ENCODE measurements at regions not wholly inside any gene's neighbourhood (a gene's known extent, or its start where the extent isn't known, plus 50 kb on each side); places are given as distances from the start of the nearest gene placed in this dataset.
"Not testable (repeated sequence)": the region's sequence is repeated elsewhere in the genome, so short reads cannot be mapped to it uniquely, and the experiment has no call there.

DNA sequence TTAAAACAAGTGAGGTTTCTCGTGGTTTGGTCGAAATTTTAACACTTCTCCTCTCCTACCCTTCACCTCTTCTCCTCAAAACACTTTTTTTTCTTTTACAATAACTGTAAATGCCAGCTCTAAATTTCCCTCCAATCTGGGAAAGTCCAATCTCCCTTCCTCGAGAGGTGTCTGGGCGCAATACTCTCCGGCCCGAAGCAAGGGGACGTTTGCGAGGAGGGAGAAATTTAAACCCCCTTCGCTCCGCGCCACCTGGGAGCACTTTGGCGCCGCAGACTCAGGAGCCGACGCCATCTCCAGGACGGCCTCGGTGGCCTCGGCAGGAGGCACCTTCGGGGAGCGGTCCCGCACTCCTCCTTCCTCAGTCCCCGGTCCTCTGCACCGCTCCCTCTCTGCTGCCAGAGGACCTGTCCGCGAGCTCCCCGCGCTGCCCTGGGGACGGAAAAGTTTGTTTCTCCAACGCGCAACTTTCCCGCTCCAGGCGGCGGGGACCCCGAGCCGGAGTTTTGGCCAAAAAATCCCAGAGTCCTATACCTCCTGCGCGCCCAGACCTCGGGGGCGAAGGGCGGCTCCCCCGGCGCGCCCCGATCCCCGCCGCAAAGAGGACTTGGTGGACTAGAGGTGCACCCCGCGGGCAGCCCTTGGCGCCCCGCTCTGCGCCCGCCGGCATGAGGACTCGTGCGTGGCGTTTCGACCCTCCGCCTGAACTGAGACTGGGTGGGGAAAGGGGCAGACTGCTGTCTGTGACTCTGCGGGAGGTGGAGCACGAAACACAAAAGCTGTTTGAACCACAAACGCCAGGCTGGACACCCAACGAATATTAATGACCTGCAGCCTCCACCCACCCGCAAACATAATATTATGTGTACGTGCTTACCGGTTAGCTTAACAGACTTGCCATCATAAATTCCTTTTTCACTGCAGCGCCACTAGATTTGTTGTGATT, 95.2 kb upstream of the HMGA2 start:
- H3K9me3 ChIP-seq (ENCODE audit: control insufficient read depth, low read depth, low read length), result no peaks in the 10 kb centered on the region
- H3K9ac ChIP-seq (ENCODE audit: low read length), result peak overlapping the region; percentile 42
- H3K27ac ChIP-seq (ENCODE audit: low read length), result no peak overlapping the region
- H3K36me3 ChIP-seq (ENCODE audit: control insufficient read depth, low read depth, low read length), result no peaks in the 10 kb centered on the region
- H3K4me3 ChIP-seq (ENCODE audit: low read length), result peak overlapping the region; percentile 62
- H3K27me3 ChIP-seq (ENCODE audit: control insufficient read depth, insufficient read depth, low read length), result peaks cover 43% of the 10 kb centered on the region
- H3K4me1 ChIP-seq (ENCODE audit: control insufficient read depth, low read depth, low read length), result peaks cover 5% of the 10 kb centered on the region

DNA sequence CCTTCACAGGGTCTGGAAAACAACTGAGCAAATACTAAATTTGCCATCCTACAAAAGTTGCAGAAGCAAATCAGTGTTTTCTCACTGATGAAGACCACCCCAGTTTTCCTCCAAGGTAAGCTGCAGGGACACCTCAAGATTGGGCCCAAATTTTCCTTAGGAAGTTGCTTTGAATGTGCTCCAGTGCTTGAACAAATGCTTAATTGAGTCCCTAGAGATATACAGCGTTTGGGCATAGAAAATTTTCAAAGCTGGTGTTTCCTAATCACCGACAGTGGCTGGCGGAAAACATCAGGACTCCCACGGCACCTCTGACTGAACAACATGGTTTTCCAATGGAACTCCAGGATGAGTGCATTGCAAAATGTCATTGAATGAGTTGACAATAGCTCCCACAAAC, 92.5 kb upstream of the HMGA2 start:
- H3K36me3 ChIP-seq (ENCODE audit: control insufficient read depth, low read depth, low read length), result no peaks in the 10 kb centered on the region
- no peak overlapping the region for H3K9ac ChIP-seq (ENCODE audit: low read length)
- H3K27ac ChIP-seq (ENCODE audit: low read length), result no peak overlapping the region
- peaks cover 5% of the 10 kb centered on the region for H3K4me1 ChIP-seq (ENCODE audit: control insufficient read depth, low read depth, low read length)
- H3K4me3 ChIP-seq (ENCODE audit: low read length), result no peak overlapping the region
- H3K9me3 ChIP-seq (ENCODE audit: control insufficient read depth, low read depth, low read length), result no peaks in the 10 kb centered on the region
- H3K27me3 ChIP-seq (ENCODE audit: control insufficient read depth, insufficient read depth, low read length), result peaks cover 43% of the 10 kb centered on the region

DNA sequence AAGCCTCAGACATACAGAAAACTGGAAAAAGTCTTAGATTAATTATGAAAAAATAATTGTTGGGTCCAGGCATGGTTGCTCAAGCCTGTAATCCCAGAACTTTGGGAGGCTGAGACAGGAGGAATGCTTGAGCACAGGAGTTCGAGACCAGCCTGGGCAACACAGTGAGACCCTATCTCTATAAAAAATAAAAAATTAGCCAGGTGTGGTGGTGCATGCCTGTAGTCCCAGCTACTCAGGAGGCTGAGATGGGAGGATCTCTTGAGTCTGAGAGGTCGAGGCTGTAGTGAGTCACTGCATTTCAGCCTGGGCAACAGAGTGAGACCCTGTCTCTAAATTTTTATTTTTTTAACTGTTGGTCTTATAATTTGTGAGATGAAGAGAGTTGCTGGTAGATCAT, 90.6 kb upstream of the HMGA2 start:
- H3K27ac ChIP-seq (ENCODE audit: low read length); H3K4me3 ChIP-seq (ENCODE audit: low read length): not testable (repeated sequence)
- peaks cover 31% of the 10 kb centered on the region for H3K27me3 ChIP-seq (ENCODE audit: control insufficient read depth, insufficient read depth, low read length)

DNA sequence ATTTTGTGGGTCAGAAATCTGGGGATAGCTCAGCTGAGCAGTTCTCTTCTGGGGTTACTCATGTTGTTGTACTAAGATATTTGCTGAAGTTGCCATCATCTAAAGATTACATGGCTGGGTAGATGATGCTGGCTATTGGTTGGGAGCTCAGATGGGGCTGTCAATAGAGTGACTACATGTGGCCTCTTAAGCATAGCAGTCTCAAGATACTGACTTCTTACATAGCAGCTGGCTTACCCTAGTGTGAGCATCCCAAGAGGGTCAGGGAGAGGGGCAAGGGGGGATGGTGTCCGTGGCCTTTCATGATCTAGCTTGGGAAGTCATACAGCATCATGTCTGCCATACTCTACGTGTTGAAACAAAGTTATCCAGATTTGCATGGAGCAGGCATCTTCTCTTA, 90.1 kb upstream of the HMGA2 start:
- no peaks in the 10 kb centered on the region for H3K36me3 ChIP-seq (ENCODE audit: control insufficient read depth, low read depth, low read length)
- no peak overlapping the region for H3K4me3 ChIP-seq (ENCODE audit: low read length)
- no peak overlapping the region for H3K27ac ChIP-seq (ENCODE audit: low read length)
- H3K27me3 ChIP-seq (ENCODE audit: control insufficient read depth, insufficient read depth, low read length), result peaks cover 25% of the 10 kb centered on the region
- no peaks in the 10 kb centered on the region for H3K4me1 ChIP-seq (ENCODE audit: control insufficient read depth, low read depth, low read length)
- H3K9ac ChIP-seq (ENCODE audit: low read length), result no peak overlapping the region
- no peaks in the 10 kb centered on the region for H3K9me3 ChIP-seq (ENCODE audit: control insufficient read depth, low read depth, low read length)

More for the DNA sequence above, 90.6 kb upstream of the HMGA2 start:
- H3K9ac ChIP-seq (ENCODE audit: low read length); H3K4me1 ChIP-seq (ENCODE audit: control insufficient read depth, low read depth, low read length); H3K9me3 ChIP-seq (ENCODE audit: control insufficient read depth, low read depth, low read length); H3K36me3 ChIP-seq (ENCODE audit: control insufficient read depth, low read depth, low read length): not testable (repeated sequence)

DNA sequence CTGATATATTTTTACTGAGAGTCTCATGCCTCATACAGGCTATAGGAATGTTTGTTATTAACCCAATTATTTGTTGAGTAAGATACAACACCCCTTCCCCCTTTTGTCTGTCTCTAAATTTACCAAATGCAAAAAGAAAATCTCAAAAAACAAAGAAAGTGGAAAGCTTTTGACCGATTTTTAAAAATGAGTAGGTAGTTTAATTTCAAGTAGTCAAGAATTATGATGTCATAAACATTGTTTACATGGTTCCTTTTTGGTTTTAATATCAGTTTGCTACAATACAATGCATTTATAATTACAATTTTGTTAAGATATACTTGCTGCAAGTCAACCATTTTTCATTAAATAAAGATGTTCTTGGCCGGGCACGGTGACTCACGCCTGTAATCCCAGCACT, 84.7 kb upstream of the HMGA2 start:
- no peaks in the 10 kb centered on the region for H3K36me3 ChIP-seq (ENCODE audit: control insufficient read depth, low read depth, low read length)

DNA sequence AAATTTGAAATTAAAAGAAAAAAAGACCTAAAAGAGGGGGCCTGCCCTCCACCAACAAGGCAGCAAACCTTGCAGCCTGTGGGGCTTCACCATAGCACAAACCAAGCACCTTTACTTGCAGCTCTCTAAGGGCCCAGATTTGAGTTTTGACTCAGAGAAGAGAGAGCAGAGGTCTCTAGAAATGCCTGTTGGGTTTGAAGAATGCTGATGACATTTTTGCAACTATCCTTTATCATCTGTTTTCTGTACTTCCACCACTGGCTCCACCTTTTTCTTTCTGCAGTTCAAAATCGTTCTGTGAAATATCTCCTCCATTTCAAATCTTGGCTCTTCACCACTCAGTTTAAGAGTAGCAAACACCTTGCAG, 83.8 kb upstream of the HMGA2 start:
- peaks cover 10% of the 10 kb centered on the region for H3K27me3 ChIP-seq (ENCODE audit: control insufficient read depth, insufficient read depth, low read length)
- H3K9ac ChIP-seq (ENCODE audit: low read length), result no peak overlapping the region
- H3K9me3 ChIP-seq (ENCODE audit: control insufficient read depth, low read depth, low read length), result no peaks in the 10 kb centered on the region
- peaks cover 8% of the 10 kb centered on the region for H3K4me1 ChIP-seq (ENCODE audit: control insufficient read depth, low read depth, low read length)
- H3K27ac ChIP-seq (ENCODE audit: low read length), result no peak overlapping the region
- H3K36me3 ChIP-seq (ENCODE audit: control insufficient read depth, low read depth, low read length), result no peaks in the 10 kb centered on the region
- peak overlapping the region; percentile 70 for H3K4me3 ChIP-seq (ENCODE audit: low read length)

More for the DNA sequence above, 84.7 kb upstream of the HMGA2 start:
- no peaks in the 10 kb centered on the region for H3K9me3 ChIP-seq (ENCODE audit: control insufficient read depth, low read depth, low read length)
- H3K9ac ChIP-seq (ENCODE audit: low read length), result no peak overlapping the region
- H3K4me1 ChIP-seq (ENCODE audit: control insufficient read depth, low read depth, low read length), result peaks cover 8% of the 10 kb centered on the region
- H3K27ac ChIP-seq (ENCODE audit: low read length), result no peak overlapping the region
- H3K4me3 ChIP-seq (ENCODE audit: low read length), result no peak overlapping the region
- H3K27me3 ChIP-seq (ENCODE audit: control insufficient read depth, insufficient read depth, low read length), result peaks cover 10% of the 10 kb centered on the region

DNA sequence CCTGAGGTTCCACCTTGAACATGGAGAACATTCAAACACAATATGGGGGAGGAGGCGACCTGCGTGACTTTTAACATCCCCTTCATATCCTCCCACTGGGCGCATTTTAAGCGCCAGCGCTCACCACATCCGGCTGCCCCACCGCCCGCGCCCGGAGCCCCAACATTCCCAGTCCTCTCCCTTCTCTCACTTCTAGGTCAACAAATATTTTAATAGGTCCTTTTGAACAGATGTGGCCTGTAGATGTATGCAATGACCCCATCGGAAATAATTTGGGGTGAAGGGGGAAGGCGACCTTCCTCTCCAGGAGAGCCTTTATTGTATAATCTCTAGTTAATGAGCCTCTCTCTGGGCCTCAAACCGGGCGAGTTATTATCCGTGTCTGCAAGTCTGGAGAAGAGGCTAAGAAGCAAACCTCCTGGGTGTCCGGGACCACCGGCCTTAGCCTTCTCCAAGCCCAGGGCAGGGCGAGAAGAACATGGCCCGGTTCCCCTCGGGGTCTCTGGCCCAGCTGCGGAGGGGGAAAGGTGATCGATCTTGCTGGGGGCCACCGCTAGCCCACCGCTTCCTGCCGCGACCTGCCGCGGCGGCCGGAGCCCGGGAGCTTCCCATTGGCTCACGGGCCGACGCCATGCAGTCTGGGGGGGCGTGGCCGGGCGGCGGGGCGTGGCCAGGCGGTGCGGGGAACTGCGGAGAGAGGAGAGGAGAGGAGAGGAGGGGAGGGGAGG, 83.2 kb upstream of the HMGA2 start:
- Histone ChIP-seq H3K9ac (ENCODE audit: low read length) (peak overlapping the region; percentile 39), H3K27me3 (ENCODE audit: control insufficient read depth, insufficient read depth, low read length) (peaks cover 10% of the 10 kb centered on the region), H3K9me3 (ENCODE audit: control insufficient read depth, low read depth, low read length) (no peaks in the 10 kb centered on the region), H3K36me3 (ENCODE audit: control insufficient read depth, low read depth, low read length) (no peaks in the 10 kb centered on the region), H3K4me3 (ENCODE audit: low read length) (peak overlapping the region; percentile 70), H3K27ac (ENCODE audit: low read length) (no peak overlapping the region), H3K4me1 (ENCODE audit: control insufficient read depth, low read depth, low read length) (peaks cover 8% of the 10 kb centered on the region)

DNA sequence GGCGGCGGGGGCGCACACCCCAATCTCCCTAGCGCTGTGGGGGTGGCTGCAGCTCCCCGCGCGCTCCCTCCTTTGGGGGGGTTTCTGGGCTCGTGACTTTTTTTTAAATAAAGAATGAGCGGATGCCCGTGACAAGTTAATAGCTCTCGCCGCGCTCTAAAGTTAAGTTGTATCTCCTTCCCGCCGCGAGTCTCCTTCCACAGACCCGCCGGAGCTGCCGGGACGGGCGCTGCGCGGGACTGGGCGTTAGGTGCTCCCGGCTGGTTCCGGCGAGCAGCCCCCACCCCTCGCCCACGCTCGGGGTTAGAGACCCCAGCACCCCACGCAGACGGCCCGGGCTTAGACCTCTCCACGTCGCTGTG, 82.6 kb upstream of the HMGA2 start:
- Histone ChIP-seq H3K27ac (ENCODE audit: low read length) (no peak overlapping the region), H3K27me3 (ENCODE audit: control insufficient read depth, insufficient read depth, low read length) (peaks cover 10% of the 10 kb centered on the region), H3K9me3 (ENCODE audit: control insufficient read depth, low read depth, low read length) (no peaks in the 10 kb centered on the region), H3K9ac (ENCODE audit: low read length) (no peak overlapping the region), H3K36me3 (ENCODE audit: control insufficient read depth, low read depth, low read length) (no peaks in the 10 kb centered on the region), H3K4me3 (ENCODE audit: low read length) (peak overlapping the region; percentile 78), H3K4me1 (ENCODE audit: control insufficient read depth, low read depth, low read length) (peaks cover 8% of the 10 kb centered on the region)

DNA sequence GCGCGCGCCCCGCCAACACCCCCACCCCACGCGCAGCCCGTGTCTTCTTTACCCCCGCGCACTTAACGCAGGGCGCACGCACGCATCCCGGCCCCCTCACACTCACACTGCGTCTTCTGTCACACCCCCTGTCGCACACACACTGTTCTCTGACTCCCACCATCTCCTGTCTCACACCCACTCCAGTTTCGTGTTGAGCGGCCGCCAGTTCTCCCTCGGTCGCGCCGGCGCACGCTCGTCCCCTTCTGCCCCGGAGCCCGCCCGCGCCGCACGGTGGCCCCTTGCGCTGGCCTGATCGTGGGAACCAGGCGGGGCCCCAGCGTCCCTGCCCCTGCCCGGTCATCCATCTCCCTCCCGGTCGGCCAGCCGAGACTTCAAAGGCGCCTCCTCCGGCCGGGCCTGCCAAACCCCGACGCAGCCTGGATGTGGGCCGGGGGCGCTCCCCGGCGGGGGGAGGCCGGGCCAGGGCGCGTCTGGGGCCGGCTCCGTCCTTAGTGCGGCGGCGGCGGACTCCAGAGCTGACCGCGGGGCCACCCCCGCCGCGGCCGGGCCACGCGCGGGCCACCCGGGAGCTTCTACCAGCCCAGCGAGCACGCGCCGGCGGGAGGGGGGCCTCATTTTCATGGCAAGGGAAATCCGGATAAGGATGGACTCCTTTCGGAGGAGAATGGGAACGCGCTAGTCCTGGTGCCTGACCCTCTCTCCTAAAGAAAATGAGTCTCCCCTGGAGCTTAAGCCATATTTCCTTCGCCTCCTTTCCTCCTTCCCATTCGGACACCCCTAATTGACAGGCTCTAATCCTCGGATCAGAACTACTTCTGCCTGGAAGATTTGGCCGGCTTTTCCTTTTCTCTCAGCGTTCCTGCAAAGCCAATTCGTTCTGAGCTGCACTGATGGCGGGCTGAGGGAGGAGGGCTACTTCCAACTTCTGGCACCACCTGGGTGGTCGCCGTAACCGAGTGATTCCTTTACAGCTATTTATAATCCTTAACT, 82.0 kb upstream of the HMGA2 start:
- H3K9ac ChIP-seq (ENCODE audit: low read length), result peak overlapping the region; percentile 39
- no peaks in the 10 kb centered on the region for H3K36me3 ChIP-seq (ENCODE audit: control insufficient read depth, low read depth, low read length)
- H3K27ac ChIP-seq (ENCODE audit: low read length), result no peak overlapping the region
- peak overlapping the region; percentile 78 for H3K4me3 ChIP-seq (ENCODE audit: low read length)
- peaks cover 8% of the 10 kb centered on the region for H3K4me1 ChIP-seq (ENCODE audit: control insufficient read depth, low read depth, low read length)
- H3K9me3 ChIP-seq (ENCODE audit: control insufficient read depth, low read depth, low read length), result no peaks in the 10 kb centered on the region
- H3K27me3 ChIP-seq (ENCODE audit: control insufficient read depth, insufficient read depth, low read length), result peaks cover 10% of the 10 kb centered on the region

DNA sequence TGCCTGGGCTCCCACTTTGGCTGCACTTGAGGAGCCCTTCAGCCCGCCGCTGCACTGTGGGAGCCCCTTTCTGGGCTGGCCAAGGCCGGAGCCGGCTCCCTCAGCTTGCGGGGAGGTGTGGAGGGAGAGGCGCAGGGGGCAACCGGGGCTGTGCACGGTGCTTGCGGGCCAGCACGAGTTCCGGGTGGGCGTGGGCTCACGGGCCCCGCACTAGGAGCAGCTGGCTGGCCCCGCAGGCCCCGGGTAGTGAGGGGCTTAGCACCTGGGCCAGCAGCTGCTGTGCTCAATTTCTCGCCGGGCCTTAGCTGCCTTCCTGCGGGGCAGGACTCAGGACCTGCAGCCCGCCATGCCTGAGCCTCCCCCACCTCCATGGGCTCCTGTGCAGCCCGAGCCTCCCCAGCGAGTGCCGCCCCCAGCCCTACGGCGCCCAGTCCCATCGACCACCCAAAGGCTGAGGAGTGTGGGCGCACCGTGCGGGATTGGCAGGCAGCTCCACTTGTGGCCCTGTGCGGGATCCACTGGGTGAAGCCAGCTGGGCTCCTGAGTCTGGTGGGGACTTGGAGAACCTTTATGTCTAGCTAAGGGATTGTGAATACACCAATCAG, 79.9 kb upstream of the HMGA2 start:
- H3K27me3 ChIP-seq (ENCODE audit: control insufficient read depth, insufficient read depth, low read length); H3K9me3 ChIP-seq (ENCODE audit: control insufficient read depth, low read depth, low read length); H3K36me3 ChIP-seq (ENCODE audit: control insufficient read depth, low read depth, low read length); H3K4me1 ChIP-seq (ENCODE audit: control insufficient read depth, low read depth, low read length); H3K9ac ChIP-seq (ENCODE audit: low read length); H3K4me3 ChIP-seq (ENCODE audit: low read length); H3K27ac ChIP-seq (ENCODE audit: low read length): not testable (repeated sequence)

DNA sequence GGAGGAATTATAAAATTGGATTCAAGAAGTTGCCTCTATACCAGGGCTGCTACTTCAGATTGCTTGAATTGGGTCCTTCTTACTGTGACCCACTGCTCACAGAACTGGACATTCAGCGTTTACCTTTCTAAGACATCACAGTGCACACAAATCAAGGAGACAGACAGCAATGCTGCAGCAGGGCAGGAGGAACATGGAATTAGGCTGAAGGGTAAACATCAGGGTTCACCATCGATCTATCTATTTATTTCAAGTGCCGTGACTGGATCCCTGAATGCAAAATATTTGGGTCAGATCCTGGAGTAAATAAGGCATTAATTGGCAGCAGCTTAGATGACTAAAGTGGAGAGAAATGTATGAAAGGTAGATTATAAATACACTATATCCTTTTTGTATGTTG, 76.9 kb upstream of the HMGA2 start:
- H3K27ac ChIP-seq (ENCODE audit: low read length), result no peak overlapping the region
- no peaks in the 10 kb centered on the region for H3K4me1 ChIP-seq (ENCODE audit: control insufficient read depth, low read depth, low read length)
- H3K9me3 ChIP-seq (ENCODE audit: control insufficient read depth, low read depth, low read length), result no peaks in the 10 kb centered on the region
- H3K36me3 ChIP-seq (ENCODE audit: control insufficient read depth, low read depth, low read length), result no peaks in the 10 kb centered on the region
- H3K27me3 ChIP-seq (ENCODE audit: control insufficient read depth, insufficient read depth, low read length), result peaks cover 10% of the 10 kb centered on the region
- no peak overlapping the region for H3K4me3 ChIP-seq (ENCODE audit: low read length)
- H3K9ac ChIP-seq (ENCODE audit: low read length), result no peak overlapping the region
